ENCODE measurements at regions not wholly inside any gene's neighbourhood (a gene's known extent, or its start where the extent isn't known, plus 50 kb on each side); places are given as distances from the start of the nearest gene placed in this dataset.

DNA sequence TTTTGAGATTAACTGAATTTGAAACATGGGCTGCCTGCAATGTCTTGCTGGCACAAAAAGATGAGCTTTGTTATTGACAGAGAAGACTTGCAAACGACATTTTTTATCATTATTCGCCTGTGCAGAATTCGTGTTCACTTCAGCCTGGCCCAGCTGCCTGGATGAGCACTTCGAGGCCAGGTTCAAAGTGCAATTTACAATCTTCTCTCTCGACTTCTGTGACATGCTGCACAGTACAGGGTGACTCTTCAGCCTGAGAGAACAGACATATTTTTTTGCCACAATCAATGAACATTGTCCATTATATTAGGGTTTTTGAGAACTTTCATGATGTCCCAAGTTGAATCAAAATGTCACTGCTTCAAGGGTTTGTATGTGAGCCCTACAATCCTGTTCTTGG, 616.5 kb downstream of the SMARCA1 start:
- no peak for TF ChIP-seq CREB1 (IDR thresholded peaks at IDR 0.05; ENCODE audit: low read depth)
- no peak for TF ChIP-seq YY1 (IDR thresholded peaks at IDR 0.05; ENCODE audit: low read depth)
- TF ChIP-seq, protein P1, sequence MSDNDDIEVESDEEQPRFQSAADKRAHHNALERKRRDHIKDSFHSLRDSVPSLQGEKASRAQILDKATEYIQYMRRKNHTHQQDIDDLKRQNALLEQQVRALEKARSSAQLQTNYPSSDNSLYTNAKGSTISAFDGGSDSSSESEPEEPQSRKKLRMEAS (IDR thresholded peaks at IDR 0.05): no peak
- TF ChIP-seq RAD21 (IDR thresholded peaks at IDR 0.05; ENCODE audit: low read depth): no peak
- TF ChIP-seq ZBTB7A (IDR thresholded peaks at IDR 0.05; ENCODE audit: low read depth): no peak
- TF ChIP-seq, protein P2, sequence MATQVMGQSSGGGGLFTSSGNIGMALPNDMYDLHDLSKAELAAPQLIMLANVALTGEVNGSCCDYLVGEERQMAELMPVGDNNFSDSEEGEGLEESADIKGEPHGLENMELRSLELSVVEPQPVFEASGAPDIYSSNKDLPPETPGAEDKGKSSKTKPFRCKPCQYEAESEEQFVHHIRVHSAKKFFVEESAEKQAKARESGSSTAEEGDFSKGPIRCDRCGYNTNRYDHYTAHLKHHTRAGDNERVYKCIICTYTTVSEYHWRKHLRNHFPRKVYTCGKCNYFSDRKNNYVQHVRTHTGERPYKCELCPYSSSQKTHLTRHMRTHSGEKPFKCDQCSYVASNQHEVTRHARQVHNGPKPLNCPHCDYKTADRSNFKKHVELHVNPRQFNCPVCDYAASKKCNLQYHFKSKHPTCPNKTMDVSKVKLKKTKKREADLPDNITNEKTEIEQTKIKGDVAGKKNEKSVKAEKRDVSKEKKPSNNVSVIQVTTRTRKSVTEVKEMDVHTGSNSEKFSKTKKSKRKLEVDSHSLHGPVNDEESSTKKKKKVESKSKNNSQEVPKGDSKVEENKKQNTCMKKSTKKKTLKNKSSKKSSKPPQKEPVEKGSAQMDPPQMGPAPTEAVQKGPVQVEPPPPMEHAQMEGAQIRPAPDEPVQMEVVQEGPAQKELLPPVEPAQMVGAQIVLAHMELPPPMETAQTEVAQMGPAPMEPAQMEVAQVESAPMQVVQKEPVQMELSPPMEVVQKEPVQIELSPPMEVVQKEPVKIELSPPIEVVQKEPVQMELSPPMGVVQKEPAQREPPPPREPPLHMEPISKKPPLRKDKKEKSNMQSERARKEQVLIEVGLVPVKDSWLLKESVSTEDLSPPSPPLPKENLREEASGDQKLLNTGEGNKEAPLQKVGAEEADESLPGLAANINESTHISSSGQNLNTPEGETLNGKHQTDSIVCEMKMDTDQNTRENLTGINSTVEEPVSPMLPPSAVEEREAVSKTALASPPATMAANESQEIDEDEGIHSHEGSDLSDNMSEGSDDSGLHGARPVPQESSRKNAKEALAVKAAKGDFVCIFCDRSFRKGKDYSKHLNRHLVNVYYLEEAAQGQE (IDR thresholded peaks at IDR 0.05; ENCODE audit: low read depth): no peak
- no peak for TF ChIP-seq CEBPB (IDR thresholded peaks at IDR 0.05)
